DMS114 treated with DMSO at 0.1 percent for 48 hours (cell line): ENCODE measurements at regions not wholly inside any gene's neighbourhood (a gene's known extent, or its start where the extent isn't known, plus 50 kb on each side); places are given as distances from the start of the nearest gene placed in this dataset.

Experiments used
- DNase-seq: peaks from one replicate; lab custom pipeline; 2025; ENCODE audit not compliant: unreplicated experiment; lab: John Stamatoyannopoulos, UW

DNA sequence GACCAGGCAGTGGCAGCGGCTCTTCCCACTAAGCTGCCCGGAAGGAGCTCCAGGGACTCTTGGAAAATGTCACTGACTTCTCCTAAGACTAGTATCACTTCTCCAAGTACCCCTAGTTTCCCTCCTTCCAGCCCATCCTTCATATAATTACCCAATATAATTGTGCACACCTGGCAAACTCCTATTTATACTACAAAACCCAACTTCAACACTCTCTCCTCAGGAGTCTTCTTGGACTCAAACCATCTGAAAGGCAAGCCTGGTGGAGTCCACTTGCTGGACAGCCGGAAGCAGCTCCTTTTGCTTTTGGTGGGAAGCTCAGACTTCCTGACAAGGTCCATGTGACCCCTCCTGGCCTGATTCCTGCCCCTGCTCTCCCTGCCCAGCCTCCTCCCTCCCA lies 955.9 kb downstream of the TBC1D22A start:
- DNase-seq = no peak

DNA sequence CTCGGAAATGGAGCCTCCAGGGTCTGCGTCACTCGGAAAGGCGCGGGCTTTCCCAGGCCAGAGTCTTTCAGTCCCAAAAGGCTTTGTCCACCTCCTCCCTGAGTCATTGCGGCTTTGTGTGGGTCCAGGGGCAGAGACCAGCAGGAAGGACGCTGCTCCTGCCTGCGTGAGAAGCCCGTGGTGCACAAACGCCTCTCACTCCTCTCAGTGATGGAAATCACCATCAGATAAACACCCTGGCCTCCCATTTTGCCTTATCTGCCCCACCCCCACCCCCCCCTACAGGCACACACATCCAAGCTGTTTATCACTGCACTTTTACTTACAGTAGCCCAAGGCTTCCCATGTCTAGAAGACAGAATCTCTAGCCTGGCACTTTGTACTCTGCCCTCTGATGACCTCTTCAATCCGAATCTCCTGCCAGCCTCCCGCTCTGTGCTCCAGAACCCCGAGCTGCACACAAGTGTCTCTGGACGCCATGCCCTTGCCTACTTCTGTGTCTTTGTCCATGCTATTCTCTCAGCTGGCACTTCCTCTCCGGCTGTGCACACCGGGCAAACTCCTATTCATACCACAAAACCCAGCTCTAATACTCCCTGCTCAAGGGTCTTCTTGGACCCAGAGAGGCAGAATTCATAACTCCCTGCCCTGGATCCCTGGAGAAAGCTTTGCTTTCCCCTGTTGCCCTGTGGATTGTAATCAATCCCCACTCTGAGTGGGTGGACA lies 954.6 kb downstream of the TBC1D22A start:
- DNase-seq = no peak

DNA sequence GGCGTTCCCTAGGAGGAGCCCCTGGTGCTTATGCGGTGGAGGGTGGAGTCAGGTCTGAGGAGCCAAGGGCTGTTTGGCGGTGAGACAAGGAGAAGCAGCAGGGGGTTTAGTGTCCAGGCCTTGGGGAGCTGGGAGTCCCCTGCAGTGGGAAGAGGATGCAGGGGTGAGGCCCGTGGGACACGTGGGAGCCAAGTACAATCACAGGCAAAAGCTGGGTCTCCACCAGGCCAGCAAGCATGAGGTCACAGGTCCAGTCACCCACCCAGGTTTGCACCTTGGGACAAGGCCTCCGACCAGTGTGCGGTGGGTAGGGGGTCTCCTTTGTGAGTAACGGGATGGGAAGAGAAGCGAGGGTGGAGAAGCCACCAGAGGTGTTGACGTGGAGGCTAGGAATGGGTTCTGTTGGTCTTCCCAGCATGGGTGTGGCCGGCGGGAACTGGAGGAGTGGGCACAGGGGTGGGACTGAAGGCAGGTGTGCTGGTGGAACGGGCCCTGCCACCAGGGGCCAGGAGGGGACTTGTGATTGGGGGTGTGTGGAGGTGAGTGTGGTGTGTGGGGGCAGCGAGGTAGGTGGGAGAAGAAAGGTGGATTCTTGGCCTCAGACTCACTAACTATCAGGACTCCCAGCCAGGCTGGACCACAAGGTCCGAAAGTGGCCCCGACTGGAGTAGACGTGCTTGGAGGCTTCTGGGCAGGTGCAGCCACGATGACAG lies 953.6 kb downstream of the TBC1D22A start:
- no peak for DNase-seq

DNA sequence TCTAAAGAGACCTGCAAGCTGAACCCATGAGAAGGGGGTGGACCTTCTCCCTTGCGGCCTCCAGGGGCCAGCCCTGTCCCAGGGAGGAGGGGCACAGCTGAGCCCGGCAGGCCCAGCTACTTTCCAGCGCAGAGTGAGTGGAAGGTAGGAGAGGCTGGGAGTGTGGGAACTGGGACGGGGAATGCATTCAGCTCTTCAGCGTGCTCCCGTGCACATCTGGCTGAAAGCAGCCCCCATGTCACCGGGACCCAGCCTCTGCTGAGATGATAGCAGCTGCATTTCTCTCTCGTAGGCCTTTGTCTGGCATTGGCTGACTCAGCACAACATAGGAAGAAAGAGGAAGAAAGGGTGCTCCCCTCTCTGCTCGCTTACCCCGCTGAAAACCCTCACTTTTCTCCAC lies 951.5 kb downstream of the TBC1D22A start:
- no peak for DNase-seq

DNA sequence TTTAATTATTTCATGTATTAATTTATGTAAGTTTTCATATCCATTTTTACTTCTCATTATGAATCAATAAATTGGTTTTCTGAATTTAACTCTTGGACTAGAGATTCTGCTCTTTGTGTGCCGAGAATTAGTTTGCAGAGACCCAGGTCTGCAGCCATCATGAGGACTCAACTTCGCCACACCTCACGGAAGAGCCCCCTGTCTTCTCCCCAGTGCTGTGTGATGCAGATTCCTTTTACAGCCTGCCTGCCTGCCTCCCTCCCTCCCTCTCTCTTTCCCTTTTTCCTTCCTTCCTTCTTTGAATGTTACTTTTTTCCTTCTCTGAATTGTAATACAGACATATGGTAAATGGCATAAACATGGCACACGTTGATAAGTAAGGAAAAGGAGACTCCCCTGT lies 947.7 kb downstream of the TBC1D22A start:
- no peak for DNase-seq

DNA sequence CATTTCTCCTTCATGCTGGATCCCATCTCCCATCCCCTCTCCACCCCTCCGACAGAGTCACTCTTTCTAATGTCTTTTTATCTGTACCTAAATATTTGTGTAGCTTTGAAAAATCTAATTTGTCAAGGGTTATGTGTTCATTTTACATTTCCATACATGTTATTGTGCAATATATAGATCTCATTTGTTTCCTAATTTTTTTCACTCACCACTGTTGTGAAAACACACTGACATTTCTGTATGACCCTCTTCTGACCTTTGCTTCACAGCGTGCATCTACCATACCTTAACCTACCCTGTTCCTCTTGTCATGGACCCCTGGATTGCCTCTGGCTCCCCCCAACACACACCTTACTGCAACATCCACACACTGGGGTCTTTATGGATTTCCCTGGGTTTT lies 942.9 kb downstream of the TBC1D22A start:
- DNase-seq = no peak

DNA sequence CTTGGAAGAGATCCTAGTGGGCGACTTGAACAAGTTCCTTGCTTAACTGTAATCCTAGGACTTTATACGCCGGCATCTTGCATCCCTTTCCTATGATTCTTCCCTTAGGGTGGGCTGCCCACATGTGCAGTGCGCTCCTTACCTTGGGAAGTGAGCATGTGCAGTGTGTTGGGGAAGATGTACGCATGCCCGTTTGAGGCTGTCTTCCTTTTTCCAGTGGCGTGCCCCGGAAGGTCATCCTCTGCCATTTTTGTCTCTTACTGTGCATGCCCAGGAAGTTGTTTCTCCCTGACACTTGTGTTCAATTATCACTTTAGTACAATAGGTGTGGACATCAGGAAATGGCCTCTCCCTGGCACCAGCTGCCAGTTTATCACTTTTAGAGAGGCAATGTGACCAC lies 936.5 kb downstream of the TBC1D22A start:
- DNase-seq = no peak

DNA sequence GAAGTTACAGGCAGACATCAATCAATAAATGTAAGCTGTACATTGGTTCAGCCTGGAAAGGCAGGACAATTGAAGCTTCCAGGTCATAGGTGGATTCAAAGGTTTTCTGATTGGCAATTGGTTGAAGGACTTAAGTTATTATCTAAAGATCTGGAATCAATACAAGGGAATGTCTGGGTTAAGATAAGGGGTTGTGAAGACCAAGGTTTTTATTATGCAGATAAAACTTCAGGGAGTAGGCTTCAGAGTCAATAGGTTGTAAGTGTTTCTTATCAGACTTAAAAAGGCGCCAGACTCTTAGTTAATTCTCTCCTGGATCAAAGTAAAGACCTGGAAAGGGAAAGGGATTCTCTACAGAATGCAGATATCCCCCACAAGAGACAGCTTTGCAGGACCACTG lies 935.4 kb downstream of the TBC1D22A start:
- DNase-seq = no peak

DNA sequence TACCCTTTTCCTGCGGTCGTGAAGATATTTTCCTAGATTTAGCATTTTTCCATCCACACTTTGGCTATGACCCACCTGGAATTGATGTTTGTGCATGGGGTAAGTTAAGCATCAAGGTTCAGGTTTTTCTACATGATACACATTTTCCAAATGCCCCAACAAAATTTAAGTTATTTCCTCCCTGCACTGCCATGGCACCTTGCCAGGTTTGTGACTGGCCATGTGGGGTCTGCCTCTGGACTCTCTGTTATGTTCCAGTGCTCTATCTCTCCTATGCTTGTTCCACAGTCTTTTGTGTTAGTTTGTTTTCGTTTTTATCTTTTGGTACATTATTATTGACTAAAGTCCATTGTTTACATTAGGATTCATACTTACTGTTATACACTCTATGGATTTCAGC lies 934.3 kb downstream of the TBC1D22A start:
- no peak for DNase-seq

DNA sequence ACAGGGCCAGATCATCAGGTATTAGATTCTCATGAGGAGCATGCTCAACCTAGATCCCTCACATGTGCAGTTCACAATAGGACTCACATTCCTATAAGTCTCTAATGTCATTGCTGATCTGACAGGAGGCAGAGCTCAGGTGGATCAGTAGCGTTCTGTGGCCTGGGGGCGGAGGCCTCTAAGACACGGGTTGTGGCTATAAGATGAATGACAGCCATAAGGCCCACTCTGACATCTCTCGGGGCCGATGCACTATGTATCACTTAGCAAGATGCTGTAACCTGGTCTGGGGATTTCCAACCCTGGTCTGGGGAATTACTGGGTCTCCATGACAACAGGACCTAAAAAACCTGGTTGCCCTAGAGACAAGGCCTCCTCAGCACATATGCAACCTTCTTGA lies 932.7 kb downstream of the TBC1D22A start:
- no peak for DNase-seq

DNA sequence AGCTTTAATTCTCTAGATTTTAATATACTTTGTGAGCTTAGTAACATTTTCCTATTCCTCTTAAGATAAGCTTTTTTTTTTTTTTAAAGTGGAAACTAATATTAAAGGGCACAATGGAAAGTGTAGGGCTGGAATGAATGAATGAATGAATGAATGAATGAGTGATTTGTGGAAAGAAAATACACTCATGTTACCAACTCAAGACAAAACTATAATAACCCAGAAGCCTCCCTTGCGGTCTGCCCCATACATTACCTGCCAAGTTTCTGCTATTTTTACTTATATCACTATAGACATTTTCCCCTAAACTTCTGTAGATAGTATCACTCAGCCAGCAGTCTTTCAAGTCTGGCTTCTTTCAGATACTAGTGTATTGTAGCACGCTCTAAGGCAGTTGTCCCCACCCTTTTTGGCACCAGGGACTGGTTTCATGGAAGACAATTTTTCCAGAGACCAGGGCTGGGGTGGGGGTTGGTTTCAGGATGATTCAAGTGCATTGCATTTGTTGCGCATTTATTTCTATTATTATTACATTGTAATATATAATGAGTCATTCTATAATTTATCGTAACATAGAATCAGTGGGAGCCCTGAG lies 932.2 kb downstream of the TBC1D22A start:
- DNase-seq = no peak

DNA sequence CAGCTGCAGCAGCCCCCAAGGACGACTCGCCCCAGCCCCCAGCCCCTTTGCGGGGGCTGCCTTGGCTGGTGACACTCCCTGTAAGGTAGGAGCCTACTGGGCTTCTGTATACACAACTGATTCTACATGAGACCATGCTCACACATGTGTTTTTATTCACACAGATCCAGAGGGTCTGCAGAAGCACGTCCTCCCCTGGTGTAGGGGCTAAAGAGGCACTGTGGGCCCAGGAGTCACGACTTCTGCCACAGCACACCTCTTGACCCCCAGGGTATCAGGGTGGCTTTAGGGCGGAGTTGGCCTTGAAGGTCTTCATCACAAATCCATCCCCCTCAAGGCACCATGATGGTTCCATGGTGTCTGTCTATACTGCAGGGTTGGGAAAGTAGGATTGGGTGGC lies 931.2 kb downstream of the TBC1D22A start:
- no peak for DNase-seq

DNA sequence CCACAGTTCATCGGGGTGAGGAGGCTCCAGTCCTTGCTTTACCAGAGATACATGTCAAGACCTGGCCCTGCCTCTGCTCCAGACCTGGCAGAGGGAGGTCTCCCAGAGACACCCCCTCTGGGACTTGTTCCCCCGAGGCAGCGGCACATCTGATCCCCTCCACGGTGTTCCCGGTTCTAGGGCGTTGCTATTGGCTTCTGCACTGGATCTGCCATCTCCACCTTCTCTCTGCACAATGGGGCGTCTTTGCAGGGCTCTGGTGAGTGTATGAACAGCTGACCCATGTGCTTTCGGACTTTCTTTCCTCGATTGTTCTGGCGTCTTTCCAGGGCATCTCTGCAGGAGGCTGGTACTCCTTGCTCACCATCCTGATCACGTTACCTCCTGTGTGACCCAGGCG lies 930.4 kb downstream of the TBC1D22A start:
- no peak for DNase-seq

DNA sequence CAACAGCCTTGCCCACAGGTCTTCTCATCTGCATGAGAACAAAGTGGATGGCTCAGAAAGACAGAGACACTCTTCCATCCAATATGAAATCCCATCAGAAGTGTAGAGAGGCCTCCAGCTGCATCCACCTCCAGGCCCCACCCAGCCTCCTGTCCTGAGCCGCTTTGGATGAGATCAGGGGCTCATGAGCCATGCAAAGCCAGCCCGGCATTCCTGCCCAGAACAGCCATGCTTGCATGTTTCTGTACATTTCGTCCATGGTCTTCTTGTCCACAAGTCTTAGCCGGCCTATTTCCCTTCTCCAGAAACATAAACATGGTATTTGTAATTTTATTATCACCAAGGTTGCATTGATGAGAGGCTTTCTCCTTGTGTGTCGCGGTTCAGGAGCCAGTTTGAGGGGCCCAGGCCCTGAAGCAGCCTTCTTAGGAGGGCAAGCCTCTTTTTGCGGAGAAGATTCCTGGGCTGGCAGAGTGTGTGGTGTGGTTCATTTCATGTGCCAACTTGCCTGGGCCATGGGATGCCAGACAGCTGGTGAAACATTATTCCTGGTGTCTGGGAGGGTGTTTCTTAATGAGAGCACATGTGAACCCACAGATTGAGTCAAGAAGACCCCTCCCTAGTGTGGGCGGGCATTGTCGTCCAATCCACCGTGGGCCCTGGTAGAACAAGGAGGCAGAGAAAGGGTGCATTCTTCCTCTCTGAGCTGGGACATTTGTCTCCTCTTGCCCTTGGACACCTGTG lies 928.9 kb downstream of the TBC1D22A start:
- no peak for DNase-seq

DNA sequence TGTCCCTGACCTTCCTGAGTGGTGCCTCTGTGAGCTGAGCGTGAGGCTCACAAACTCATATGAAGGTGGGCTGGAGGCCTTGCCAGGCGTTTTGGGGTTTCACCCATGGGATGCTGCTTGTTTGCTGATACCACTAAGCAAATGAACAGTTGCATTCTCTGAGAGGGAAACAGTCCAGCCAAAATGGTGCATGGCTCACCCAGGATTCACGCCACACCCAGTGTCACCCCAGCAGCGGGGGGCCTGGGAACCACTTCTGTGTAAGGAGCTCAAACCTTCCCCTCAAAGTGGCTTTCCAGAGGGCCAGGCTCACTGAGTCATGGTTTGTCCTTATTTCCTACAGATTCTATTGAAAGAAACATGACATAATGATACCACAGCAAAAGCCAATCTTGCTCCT lies 928.1 kb downstream of the TBC1D22A start:
- DNase-seq = no peak

DNA sequence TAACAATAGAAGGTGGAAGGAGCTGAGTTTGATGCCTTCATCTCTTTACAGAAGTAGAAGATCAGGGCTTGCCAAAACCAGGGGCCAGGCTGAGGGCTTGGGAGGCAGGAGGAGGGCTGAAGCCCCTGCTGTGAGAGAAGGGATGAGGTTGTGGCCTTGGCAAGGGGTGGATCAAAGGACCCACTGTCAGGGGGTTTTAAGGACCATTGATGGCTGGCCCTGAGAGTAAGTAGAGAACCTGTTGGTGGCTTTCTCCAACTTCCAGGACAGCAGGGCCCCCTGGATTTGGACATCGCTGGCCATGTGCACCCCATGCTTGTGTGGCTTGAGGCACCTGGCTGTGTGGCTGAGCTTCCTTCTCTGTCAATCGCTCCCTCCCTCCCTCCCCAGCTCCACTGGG lies 927.7 kb downstream of the TBC1D22A start:
- DNase-seq = no peak

DNA sequence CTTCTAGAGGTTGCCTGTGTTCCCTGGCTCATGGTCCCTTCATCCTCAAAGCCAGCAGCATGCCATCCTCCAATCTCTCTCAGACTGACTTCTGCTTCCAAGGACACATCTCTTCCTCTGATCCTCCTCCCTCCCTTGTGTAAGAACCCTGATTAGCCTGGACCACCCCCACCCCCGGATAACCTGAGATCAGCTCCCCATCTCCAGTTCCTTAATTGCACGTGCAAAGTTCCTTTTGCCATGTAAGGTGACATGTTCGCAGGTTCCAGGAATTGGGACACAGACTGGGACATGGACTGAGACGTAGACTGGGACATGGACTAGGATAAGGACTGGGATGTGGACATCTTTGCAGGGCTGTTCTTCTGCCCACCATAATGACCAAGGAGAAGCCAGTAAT lies 925.3 kb downstream of the TBC1D22A start:
- no peak for DNase-seq

DNA sequence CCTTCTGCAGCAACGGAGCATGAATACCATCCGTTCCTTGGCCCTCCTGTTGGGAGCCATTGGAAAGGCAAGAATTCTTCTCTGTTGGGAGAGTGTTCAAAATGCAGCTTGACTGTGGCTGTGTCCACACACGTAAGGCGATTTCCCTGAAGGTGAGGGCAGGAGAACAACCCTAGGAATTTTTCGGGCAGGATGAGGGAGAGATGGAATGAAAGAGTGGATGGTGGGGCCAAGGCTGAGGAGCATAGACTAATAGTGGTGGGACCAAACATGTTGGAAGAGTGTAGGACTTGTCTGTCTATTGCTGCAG lies 924.9 kb downstream of the TBC1D22A start:
- DNase-seq = no peak

DNA sequence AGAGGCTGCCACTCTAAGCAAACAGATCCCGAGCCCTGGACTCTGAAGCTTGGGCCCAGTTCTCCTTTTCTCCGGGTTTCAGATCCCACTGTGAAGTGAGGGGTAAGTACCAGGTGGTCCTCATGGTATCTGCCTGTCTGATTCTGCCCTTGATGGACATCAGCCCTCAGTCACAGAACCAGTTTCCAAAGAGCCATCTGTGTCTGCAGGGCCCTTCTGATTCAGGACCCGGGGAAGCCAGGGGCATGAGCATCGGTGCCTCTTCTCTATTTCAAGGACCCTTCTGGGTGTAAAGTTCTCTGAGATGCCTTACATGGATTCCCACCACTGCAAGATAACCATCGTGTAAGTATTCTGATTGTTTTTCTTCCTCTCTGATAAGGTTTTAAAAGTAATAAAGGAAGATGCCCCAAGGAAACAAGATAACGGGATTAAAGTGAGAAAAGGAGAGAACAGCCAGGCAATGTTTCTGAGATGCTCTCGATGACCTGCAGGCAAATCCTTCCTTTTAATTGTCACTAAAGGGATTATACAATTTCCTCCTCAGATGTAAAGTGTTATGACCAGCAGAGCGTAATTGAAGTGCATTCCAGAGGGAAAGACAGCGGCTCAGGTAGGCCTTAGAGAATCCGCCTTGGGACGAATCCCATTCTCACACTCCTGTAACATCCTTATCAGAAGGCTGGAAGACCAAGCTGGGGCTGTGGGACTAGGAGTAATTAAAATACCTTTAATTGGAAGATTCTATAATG lies 924.3 kb downstream of the TBC1D22A start:
- no peak for DNase-seq

DNA sequence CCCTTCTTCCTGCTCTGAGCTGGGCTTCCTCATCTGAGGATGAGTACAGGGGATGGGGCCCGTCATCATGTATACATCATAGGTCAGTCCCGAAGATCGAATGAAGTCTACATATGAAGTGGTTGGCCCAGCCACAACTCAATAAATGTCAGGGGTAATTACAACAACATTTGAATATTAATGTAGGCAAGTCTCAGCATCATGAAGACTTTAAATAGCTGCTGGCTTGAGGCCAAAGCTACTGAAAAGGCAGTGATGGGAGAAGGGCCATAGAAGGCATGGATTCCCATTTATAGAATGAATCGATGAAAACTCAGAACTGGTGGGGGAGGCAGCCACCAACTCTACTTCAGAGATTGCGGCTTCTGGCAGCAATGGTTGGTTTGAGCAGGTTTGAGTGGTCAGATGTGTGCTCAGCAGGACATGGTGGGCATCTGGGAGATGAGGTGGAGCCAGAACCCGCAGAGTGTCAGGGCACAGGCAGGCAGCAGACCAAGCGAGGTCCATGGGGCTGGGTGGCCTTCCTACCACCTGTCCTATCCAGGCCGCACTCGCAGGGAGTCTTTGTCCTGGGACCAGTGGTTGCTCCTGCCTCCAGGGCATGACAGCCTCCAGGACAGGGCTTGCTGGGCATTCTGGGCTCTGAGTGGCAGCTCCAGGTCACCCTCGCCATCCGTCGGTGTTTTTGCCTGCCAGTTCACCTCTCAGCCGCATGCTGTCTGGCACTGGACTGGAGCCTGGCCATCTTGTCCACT lies 919.1 kb downstream of the TBC1D22A start:
- DNase-seq = no peak
